ENCODE measurements at regions not wholly inside any gene's neighbourhood (a gene's known extent, or its start where the extent isn't known, plus 50 kb on each side); places are given as distances from the start of the nearest gene placed in this dataset.

DNA sequence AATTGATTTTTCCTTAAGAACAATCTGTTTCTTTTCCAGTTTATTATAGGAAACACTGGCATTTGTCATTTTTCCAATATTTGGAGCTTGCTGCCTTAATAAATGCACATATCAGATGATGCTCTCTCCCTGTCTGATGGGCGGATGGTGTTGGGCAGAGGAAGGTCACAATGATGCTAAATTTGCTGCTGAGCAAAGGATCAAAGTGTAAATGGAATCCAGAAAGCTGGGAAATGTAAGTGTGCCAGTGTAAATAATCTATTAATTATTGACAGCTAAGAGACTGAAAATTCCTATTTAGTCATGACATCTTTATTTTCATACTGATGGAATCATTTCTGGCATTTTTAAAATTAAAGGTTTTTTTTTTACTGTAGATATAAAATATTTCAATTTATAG, 243.2 kb downstream of the PTBP2 start:
- no peak for DNase-seq (ENCODE audit: low spot score)

- DNase-seq (ENCODE audit: low spot score): peak; percentile 64
These were observed 245.1 kb downstream of the PTBP2 start for GRCh38 chr1:96966536-96967138.

DNA sequence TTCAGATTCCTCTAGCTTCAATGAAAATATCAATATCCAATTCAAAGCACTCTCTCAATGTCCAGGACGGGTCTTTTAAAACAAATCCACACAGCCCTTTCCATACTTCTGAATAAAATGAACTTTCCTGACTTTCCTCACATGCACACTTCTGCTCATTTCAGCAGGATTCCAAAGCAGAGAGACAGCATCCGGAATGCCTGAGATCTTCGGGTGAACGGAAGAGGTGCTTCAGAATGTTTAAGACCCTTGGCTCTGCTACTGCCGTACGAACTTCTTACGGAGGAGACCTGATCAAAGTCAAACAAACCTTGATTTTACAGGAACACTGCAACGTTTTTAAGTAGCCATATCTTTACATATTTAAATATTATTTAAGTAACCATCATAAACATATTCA, 245.7 kb downstream of the PTBP2 start:
- no peak for DNase-seq (ENCODE audit: low spot score)

DNA sequence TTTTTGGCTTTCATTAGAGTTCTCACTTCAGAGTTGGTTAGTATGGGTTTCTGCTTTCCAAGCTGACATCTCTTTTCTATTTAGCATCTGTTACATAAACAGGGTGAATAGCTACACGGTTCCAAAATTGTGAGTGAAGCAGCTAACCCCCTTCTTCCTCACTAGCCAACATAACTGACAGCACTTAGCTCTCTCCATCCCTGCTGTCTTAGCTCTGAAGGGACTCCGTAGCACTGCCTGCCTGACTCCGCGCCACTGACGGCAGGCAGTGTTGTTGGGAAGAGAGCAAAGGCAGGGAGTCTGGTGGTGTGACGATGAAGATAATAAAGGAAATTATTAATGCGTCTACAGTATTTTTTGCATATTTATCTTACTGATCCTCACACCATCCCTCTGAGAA, 247.0 kb downstream of the PTBP2 start:
- no peak for DNase-seq (ENCODE audit: low spot score)

- no peak for DNase-seq (ENCODE audit: low spot score)
These were observed 247.4 kb downstream of the PTBP2 start for GRCh38 chr1:96968983-96969382.

DNA sequence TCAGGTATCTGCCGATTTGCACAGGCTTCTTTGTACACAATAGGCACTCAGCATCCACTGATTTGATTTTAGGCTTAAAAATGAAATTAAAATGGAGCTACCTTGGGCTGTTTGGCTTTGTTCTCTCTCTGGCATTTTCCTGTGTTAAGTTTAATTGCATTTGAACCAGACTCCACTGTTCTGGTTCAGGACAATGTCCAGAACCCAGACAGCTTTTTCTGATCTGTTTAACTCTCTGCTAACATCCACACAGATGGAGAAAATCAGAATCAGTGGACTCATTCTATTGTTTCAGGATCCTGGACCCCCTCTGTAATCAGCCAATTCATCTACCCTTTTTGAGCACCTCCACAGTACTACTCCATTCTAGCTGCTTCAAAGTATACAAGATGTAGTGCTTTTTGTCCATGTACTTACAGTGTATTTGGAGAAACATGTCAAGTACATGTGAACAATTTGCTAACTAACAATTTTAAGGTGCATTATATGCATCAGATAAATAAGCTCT, 248.1 kb downstream of the PTBP2 start:
- DNase-seq (ENCODE audit: low spot score): no peak

- no peak for DNase-seq (ENCODE audit: low spot score)
These were observed 249.9 kb downstream of the PTBP2 start for GRCh38 chr1:96971439-96971838.

- no peak for DNase-seq (ENCODE audit: low spot score)
These were observed 250.4 kb downstream of the PTBP2 start for GRCh38 chr1:96971849-96972602.

- DNase-seq (ENCODE audit: low spot score): no peak
These were observed 252.0 kb downstream of the PTBP2 start for GRCh38 chr1:96973605-96974004.

DNA sequence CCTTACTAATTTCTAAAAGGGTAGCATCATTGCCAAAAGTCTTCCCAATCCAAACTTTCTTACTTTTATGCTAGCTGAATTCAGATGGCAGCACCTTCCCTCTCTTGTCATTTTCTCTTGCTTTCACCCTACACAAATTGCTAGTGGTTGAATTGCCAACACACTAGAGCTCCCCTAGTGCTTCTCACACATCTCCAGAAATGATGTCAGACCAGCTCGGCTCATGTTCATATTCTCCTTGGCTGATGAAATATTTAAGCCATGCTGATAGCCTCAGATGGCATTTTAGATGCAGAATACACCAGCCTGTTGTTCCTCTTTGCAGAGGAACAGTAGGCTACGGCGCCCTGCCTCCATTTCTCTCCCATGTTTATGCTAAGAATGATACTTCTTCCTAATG, 256.9 kb downstream of the PTBP2 start:
- DNase-seq (ENCODE audit: low spot score): no peak

DNA sequence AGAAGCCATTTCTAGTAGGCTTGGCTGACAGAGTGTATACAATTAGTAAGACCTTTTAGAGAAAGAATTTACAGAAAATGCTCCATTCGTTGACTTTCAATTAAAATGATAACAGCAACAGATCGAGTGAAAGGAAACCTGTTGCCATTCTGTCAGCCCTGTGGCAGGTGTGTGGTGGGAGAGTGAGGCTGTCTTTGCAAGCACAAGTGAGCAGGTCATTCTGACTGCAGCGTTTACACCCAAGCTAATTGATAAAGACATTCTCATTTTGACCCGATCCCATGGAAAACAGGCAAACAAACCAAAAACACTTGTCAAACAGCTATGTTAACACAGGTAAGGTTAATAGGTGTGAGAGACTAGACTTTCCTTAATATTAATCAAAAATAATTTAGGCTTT, 257.3 kb downstream of the PTBP2 start:
- DNase-seq (ENCODE audit: low spot score): no peak

DNA sequence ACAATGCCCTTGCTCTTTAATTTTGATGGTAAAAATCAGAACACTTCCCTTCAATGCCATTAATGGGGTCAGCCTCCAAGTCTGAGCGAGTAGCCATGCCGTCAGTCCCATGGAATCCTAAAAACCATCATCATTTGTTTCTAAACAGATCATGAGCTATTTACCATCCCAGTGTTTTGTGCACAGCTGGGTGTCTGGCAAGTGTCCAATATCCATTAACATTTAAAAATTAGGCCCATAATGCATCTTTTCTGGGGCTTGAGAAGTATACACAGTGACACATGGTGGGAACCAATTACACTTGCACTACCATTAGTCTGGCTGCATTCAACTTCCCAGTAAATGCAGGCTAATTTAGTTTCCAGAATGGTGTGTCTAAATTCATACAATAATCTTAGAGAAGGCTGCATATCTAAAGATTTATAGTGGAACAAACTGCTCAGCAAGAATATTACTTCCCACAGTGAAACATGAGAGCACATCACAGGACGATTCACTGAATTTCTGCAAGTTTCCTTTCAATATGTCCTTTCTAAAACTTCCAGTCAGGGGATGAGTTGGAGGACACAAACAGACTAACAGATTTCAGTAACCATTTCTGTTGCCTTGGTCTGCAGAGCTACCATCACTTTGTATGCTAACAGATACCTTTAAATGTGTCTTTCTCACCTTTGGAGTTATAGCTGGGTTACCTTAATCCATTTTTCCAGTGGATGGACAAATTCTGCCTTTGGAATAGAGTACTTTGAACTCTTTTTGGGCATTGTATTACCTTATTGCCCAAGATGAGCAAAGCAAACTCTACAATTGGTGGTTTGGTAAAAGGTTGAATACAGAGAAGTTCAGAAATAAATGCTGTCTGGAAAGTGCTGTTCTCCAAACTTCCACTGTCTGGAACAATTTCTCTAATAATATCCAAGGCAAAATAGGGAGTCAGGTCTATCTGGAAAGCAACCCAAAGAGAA, 258.0 kb downstream of the PTBP2 start:
- DNase-seq (ENCODE audit: low spot score): no peak

DNA sequence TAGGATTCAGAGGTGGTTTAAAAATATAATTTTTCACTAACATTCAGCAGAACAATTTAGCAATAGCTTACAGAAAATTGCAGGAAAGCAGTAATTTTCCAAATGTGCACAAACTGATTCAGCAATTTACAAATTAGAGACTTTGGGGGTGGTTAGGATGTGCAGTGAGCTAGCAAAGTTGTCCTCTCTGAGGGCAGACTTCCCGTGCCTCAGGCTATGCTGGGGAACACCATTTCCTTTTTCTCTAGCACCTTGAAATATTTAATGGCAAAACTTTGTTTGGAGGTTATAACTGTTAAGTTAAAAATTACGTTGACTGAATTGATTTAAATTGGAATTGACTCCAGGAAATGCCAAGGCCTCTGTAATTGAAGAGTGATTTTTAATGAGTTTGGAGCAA, 258.9 kb downstream of the PTBP2 start:
- no peak for DNase-seq (ENCODE audit: low spot score)

DNA sequence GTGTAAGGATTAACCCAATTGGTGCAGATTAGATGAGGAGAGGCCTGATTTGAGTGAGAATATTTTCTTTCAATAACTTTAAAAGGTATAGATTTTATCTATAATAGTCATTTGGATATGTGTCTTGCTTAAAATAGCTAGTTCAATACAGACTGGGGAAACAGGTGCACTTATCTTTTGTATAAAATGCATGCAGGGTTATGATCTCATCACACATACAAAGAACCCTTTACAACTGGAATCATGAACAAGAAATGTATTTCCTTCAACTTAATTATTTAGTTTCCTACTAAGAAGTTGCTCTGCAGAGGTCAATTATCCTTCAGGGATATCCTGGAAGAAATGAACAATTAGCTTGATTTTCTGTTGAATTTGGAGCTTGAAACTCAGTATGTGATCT, 259.6 kb downstream of the PTBP2 start:
- DNase-seq (ENCODE audit: low spot score): no peak

DNA sequence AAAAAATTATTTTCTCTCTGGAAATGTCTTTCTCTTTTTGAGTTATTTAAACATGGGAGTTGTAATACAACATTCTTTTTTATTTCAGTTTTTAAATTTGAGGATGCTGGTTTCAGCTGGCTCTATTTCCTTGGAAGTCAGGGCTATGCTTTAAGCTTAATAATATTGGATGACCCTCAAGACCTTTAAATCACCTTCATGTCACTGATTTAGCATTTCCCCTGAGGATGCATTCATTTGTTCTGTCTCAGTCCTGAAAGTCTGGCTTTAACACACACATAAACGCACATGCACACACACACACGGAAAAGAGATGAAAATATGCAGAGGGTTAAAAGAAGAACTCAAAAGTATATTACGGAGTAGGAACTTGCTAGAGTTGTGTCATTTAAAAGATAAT, 260.5 kb downstream of the PTBP2 start:
- no peak for DNase-seq (ENCODE audit: low spot score)

DNA sequence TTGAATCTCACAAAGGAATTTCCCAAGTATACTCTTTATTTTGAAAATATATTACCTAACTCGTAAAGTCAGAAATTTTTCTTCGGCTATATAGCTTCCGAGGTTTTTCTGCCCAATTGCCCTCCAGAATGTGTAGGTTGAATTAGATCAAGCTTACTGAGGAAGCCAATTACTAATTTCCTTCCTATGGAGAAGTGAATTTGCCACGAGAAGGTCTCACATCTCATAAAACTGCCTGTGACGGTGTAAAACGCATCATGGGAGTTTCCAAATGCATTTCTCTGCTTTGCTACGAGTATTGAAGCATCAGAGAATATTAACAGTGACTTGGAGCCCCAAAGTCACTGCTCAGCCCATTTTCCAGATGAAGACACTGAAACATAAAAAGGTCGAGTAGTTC, 262.3 kb downstream of the PTBP2 start:
- DNase-seq (ENCODE audit: low spot score): no peak

DNA sequence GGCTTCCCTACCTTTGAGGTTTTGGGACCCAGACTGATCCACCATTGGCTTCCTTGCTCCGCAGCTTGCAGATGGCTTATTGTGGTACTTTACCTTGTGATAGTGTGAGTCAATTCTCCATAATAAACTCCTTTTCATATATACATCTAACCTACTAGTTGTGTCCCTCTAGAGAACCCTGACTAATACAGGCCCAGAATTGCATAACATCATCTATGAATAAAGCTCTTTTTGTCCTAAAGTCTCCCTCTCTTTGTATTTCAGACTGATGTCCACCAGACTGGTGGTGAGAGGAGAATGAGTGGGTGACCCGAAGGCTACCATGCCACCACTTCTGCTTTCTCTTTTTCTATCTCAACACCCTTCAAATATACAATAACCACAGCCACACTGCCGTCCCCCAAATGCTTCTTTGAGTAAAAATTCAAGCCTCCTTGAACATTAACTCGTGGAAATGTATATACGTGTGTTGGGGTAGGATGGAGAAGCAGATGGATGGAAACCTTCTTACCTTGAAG, 265.7 kb downstream of the PTBP2 start:
- DNase-seq (ENCODE audit: low spot score): no peak

GRCh38 chr1:96989302-96989701, 267.7 kb downstream of the PTBP2 start:
- no peak for DNase-seq (ENCODE audit: low spot score)

- DNase-seq (ENCODE audit: low spot score): no peak
These were observed 268.6 kb downstream of the PTBP2 start for GRCh38 chr1:96990136-96990535.

GRCh38 chr1:96991261-96991660, 269.7 kb downstream of the PTBP2 start:
- DNase-seq (ENCODE audit: low spot score): no peak

DNA sequence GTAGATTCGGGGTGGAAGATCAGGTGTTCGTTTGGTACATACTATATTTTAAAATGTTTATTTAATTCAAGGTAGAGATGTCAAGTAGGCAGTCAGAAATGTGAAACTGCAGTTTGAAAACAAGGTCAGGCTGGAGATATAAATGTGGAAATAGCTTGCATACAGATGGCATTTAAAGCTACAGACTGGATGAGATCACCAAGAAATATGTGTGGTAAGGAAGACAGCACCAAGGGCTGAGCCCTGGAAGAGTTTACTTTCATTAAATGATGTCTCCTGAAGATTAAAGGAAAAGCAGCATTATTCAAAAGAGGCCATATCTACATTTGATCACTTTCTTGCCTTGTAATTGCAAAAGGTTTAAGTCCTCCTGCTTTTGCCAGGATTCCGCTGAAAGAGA, 271.3 kb downstream of the PTBP2 start:
- no peak for DNase-seq (ENCODE audit: low spot score)

DNA sequence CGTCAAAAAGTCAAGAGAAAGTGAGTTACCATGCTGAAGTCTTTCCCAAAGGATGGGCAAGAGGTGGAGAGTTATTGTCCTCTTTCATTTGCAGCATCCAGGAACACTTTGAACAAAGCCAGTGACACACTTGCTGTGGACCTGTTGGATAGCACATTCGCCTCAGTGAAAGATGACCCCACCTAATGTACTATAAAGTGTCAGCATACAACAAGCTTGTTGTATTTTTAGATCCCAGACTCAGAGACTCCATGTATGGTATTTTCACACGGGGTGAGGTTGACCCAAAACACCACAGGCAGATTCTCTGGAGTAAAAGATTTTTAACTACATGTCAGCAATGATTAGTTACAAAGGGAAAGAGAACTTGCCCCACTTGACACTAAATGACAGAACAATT, 273.8 kb downstream of the PTBP2 start:
- no peak for DNase-seq (ENCODE audit: low spot score)
